PFSK-1 (cell line): ENCODE measurements at regions not wholly inside any gene's neighbourhood (a gene's known extent, or its start where the extent isn't known, plus 50 kb on each side); places are given as distances from the start of the nearest gene placed in this dataset.

Experiments
- POLR2AphosphoS5 ChIP-seq: IDR thresholded peaks from 2 replicates; pipeline ENCODE4 v1.6.1; 2012; ENCODE audit warnings: low read depth, mild to moderate bottlenecking, control low read depth, low read length, moderate library complexity
- REST ChIP-seq, 2 experiments: IDR thresholded peaks; 2 replicates each; pipeline versions ENCODE4 v1.6.1 to v1.8.0; 2011 to 2012; ENCODE audit warnings: low read depth in 2 of 2, low read length in 2 of 2, control low read depth in 1 of 2, inconsistent platforms in 1 of 2, mild to moderate bottlenecking in 1 of 2, moderate library complexity in 1 of 2; ENCODE audit not compliant: insufficient read depth in 1 of 2
- SIN3A ChIP-seq: IDR thresholded peaks from 2 replicates; pipeline ENCODE4 v1.6.1; 2012; ENCODE audit warnings: mild to moderate bottlenecking, low read length, moderate library complexity, borderline replicate concordance; ENCODE audit not compliant: insufficient read depth
- TAF1 ChIP-seq: IDR thresholded peaks from 2 replicates; pipeline ENCODE4 v1.6.1; 2012; ENCODE audit warnings: low read length, control low read depth, borderline replicate concordance; ENCODE audit not compliant: insufficient read depth

DNA sequence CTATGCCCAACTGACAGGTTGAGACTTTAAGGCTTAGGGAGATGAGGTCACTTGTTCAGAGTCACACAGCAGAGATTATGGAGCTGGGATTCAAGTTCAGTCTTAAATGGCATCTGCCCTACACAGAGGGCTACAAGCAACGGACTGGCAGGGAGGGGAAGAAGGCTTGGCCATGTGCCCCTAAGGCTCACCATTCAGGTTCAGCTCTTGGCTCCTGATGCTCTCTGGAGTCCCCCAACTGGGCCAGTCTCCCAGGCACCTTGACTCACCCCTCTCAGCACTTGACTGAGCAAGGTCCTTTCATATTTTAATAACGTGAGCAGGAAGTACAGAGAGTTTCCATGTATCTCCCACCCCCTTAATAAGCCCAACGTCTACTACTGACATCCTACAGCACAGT, 71.4 kb upstream of the MAFB start:
- TF ChIP-seq SIN3A (no peak), POLR2AphosphoS5 (no peak), REST (IDR thresholded peaks at IDR 0.05; ENCODE audit: insufficient read depth in 1 of 2, low read depth in 2 of 2, low read length in 2 of 2) (no peak), TAF1 (no peak)
